Left cardiac atrium (tissue), 4 donors: ENCODE measurements at regions not wholly inside any gene's neighbourhood (a gene's known extent, or its start where the extent isn't known, plus 50 kb on each side); places are given as distances from the start of the nearest gene placed in this dataset.

Experiments
- ATAC-seq, 2 donors: fragments of 200-7000 bp; cut with Tn5 transposase; one replicate each; pipeline ENCODE4 v1.9.1; 2020; ENCODE audit warnings: mild to moderate bottlenecking in 2 of 2, moderate library complexity in 2 of 2
- DNase-seq: peaks from one replicate; pipeline ENCODE4 v3.0.0-alpha.2; 2020
- intact Hi-C, 2 donors: fragments of 100-400 bp; cut with DNase I; formaldehyde crosslinking; loops; one replicate each; pipeline versions ENCODE4 v1.14.1 to v1.15.1; 2022 to 2023
- donor health status: DM: no; HTN: yes; CAD: no.
- donor health status: DM: no; HTN: yes; CAD: no; lungs with severe emphysema.
- donor health status: DM: yes; HTN: yes; CAD: no.
- donor health status: Dilated cardiomyopathy.

GRCh38 chr4:54607067-54607466 is 50.7 kb upstream of the KIT start:
- intact Hi-C loops = no loop called here
- DNase-seq (no peak), ATAC-seq (no peak)

- DNase-seq (no peak), ATAC-seq (no peak)
- intact Hi-C loops = no loop called here
Measured at GRCh38 chr4:54607521-54607920, 50.2 kb upstream of the KIT start.
